Effector memory CD4-positive, alpha-beta T cell (primary cell): ENCODE measurements at regions not wholly inside any gene's neighbourhood (a gene's known extent, or its start where the extent isn't known, plus 50 kb on each side); places are given as distances from the start of the nearest gene placed in this dataset.
"Not testable (repeated sequence)": the region's sequence is repeated elsewhere in the genome, so short reads cannot be mapped to it uniquely, and the experiment has no call there.

Experiments
- DNase-seq, 3 donors: peaks; one replicate each; pipeline ENCODE4 v3.0.0-alpha.2; 2020
- H3K27ac ChIP-seq: 2 replicates; pipeline ENCODE4 v1.7.0; 2013; ENCODE audit warnings: mild to moderate bottlenecking, low read length, moderate library complexity; ENCODE audit not compliant: insufficient read depth, poor library complexity, severe bottlenecking
- H3K27me3 ChIP-seq: replicated peaks from 2 replicates; pipeline ENCODE4 v1.7.0; 2013; ENCODE audit warnings: mild to moderate bottlenecking, low read length; ENCODE audit not compliant: insufficient read depth, control insufficient read depth, poor library complexity, severe bottlenecking
- H3K36me3 ChIP-seq: 2 replicates; pipeline ENCODE4 v1.7.0; 2013; ENCODE audit warnings: mild to moderate bottlenecking, low read length, moderate library complexity; ENCODE audit not compliant: control insufficient read depth, insufficient read depth
- H3K4me1 ChIP-seq: 2 replicates; pipeline ENCODE4 v1.7.0; 2013; ENCODE audit warnings: low read length, mild to moderate bottlenecking; ENCODE audit not compliant: control insufficient read depth, insufficient read depth, poor library complexity, severe bottlenecking
- H3K4me3 ChIP-seq: 2 replicates; pipeline ENCODE4 v1.7.0; 2013; ENCODE audit warnings: low read length, low read depth, mild to moderate bottlenecking; ENCODE audit not compliant: insufficient read depth, poor library complexity, severe bottlenecking
- H3K9me3 ChIP-seq: 2 replicates; pipeline ENCODE4 v1.7.0; 2013; ENCODE audit warnings: mild to moderate bottlenecking, low read length, moderate library complexity; ENCODE audit not compliant: control insufficient read depth

DNA sequence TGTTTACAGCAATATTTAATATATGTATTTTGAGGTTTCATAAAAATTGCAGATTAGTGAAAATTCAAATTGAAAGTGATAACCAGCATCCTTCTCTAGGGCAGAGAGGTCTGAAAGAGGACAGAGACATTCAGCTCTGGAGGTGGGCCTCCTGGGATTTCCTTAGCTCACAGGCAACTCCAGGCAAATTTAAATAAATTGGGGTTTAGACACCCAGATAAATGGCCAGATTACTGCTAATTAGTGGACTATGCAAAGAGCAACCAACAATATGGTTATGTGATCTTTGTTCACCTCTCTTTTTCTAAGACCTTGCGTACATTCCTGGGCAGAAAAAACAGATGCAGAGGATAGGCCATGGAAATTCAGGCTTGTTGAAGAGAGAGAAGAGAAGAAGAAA is 1282.8 kb upstream of the ACVR2A start:
- no peak for DNase-seq
- H3K27ac ChIP-seq: no peak overlapping the region
- no peaks in the 10 kb centered on the region for H3K27me3 ChIP-seq
- no peaks in the 10 kb centered on the region for H3K9me3 ChIP-seq
- H3K36me3 ChIP-seq: no peaks in the 10 kb centered on the region
- no peaks in the 10 kb centered on the region for H3K4me1 ChIP-seq
- no peak overlapping the region for H3K4me3 ChIP-seq

DNA sequence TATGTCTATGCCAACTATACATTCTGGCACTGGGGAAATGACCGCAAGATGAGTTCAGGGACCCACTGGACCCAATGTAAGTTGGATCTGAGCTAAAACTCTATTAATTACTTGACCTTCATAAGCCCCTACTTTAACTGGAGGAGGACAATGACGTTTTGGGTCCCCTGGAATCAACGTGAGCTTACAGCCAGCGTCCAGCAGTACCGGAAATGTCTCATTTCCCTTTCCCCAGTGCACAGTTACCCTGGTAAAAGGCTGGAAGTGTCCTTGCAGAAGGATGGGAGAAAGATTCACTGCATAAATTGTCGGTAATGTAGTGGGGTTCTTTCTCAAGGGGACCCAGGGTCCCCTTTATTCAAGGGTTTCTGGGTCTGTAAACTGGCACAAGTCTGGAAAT is 1297.6 kb upstream of the ACVR2A start:
- H3K27ac ChIP-seq: no peak overlapping the region
- H3K4me3 ChIP-seq: no peak overlapping the region
- no peaks in the 10 kb centered on the region for H3K4me1 ChIP-seq
- no peak for DNase-seq
- no peaks in the 10 kb centered on the region for H3K36me3 ChIP-seq
- H3K9me3 ChIP-seq: no peaks in the 10 kb centered on the region
- no peaks in the 10 kb centered on the region for H3K27me3 ChIP-seq

DNA sequence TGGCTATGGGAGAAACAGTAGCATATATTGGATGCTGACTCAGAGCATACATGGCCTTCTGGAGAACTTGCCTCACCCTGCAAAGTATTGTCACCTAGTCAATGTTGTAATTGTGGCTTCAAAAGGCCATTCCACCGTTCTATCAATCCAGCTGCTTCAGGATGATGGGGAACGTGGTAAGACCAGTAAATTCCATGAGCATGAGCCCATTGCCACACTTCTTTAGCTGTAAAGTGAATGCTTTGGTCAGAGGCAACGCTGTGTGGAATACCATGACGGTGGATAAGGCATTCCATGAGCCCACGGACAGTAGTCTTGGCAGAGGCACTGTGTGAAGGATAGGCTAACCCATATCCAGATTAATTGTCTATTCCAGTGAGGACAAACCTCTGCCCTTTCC is 1300.1 kb upstream of the ACVR2A start:
- Histone ChIP-seq H3K4me3 (no peak overlapping the region), H3K27ac (no peak overlapping the region), H3K4me1 (no peaks in the 10 kb centered on the region), H3K36me3 (no peaks in the 10 kb centered on the region), H3K27me3 (no peaks in the 10 kb centered on the region), H3K9me3 (no peaks in the 10 kb centered on the region)
- no peak for DNase-seq

DNA sequence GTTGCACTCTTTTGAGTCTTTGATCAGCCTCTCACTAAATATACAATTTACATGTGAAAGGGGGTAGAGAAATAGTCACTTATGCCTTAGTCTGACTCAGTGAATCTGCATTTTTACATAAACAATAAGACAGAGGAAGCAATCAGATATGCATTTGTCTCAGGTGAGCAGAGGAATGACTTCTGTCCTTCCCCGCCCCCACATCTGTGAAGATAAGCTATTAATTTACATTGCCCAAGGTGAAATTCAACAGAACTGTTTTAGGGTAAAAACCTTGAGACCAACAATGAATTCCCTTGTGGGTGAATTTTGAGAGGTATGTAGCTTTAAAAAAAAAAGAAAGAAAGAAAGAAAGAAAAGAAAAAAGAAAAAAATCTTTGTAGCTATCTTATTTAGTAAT is 1302.9 kb upstream of the ACVR2A start:
- no peaks in the 10 kb centered on the region for H3K27me3 ChIP-seq
- no peak overlapping the region for H3K27ac ChIP-seq
- no peak overlapping the region for H3K4me3 ChIP-seq
- no peaks in the 10 kb centered on the region for H3K4me1 ChIP-seq
- no peak for DNase-seq
- no peaks in the 10 kb centered on the region for H3K36me3 ChIP-seq
- H3K9me3 ChIP-seq: no peaks in the 10 kb centered on the region

DNA sequence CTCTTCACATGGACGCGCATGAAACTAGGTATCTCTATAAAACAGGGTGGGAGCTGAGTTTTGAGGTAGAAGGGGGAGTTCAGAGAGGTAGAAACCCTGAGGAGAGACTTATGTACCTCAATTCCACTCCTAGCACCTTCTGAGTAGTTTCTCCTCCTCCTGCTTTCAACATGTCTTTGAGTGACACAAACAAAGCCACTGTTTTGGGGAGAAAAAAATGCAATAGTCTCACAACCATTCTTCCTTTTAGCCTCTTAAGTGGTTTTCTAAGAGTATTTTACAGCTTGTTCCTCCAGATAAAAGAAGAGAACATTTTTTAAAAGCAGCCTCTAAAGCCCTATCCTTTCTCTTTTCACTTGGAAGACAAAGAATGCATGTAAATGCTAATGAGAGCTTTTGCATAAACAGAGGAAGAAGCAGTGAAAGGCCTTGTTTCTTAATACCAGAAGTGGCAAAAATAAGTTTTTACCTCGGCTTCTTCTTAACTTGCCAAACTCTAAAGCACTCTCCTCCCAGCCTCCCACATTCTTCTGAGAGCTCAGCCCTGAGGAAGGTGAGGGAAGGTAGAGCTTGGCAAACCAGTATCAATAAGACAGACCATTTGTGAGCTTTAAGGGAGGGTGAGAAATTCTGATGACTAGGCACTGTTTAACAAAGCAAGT is 1304.4 kb upstream of the ACVR2A start:
- H3K27me3 ChIP-seq: no peaks in the 10 kb centered on the region
- no peaks in the 10 kb centered on the region for H3K4me1 ChIP-seq
- no peak for DNase-seq
- no peaks in the 10 kb centered on the region for H3K9me3 ChIP-seq
- no peak overlapping the region for H3K27ac ChIP-seq
- no peak overlapping the region for H3K4me3 ChIP-seq
- H3K36me3 ChIP-seq: no peaks in the 10 kb centered on the region

- not testable (repeated sequence) for DNase-seq
Measured at GRCh38 chr2:146539739-146540138, 1305.1 kb upstream of the ACVR2A start.

DNA sequence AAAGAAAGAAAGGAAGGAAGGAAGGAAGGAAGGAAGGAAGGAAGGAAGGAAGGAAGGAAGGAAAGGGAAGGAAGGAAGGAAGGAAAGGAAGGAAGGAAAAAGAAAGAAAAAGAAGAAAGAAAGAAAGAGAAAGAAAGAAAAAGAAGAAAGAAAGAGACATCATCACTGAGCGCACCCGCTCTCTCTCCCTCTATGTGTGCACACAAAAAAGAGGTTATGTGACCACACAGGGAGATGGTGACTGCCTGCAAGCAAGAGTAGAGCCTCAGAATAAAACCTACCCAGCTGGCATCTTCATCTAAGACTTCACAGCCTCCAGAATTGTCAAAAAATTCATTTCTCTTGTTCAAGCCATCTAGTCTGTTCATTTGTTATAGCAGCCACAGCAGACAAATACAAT is 1307.4 kb upstream of the ACVR2A start:
- DNase-seq: no peak
- no peaks in the 10 kb centered on the region for H3K27me3 ChIP-seq
- no peak overlapping the region for H3K27ac ChIP-seq
- no peaks in the 10 kb centered on the region for H3K36me3 ChIP-seq
- no peaks in the 10 kb centered on the region for H3K4me1 ChIP-seq
- no peaks in the 10 kb centered on the region for H3K9me3 ChIP-seq
- no peak overlapping the region for H3K4me3 ChIP-seq

More at GRCh38 chr2:146539739-146540138, 1305.1 kb upstream of the ACVR2A start:
- H3K4me1 ChIP-seq, H3K9me3 ChIP-seq, H3K36me3 ChIP-seq, H3K27ac ChIP-seq, H3K4me3 ChIP-seq, H3K27me3 ChIP-seq: not testable (repeated sequence)

DNA sequence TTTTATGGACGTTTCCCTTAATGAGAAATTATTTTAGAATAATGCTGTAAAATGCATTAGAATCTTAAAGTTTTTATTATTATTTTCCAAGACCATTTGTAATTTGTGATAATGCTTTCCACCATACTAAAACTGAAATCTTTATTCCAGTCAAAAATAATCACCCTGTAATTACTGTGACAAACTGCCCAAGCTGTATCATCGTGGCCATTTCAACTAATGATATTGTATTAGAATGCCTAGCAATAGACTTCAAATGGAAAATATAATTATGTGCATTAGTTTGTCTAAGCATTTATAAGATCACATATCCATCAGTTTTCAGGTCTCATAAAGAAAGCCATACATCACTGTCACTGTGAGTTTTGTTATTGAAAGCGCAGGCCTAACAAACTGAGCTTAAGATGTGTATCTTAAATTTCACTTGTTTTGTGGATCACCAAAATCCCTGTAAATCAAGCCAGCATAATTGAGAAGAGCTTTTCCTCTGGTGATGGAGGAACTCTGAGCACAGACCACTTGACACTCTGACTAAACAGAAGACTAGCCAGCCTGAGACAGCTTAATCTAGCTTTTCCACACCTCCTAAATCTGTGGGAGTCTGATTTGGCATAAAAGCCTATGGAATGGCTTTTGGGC is 1312.2 kb upstream of the ACVR2A start:
- no peaks in the 10 kb centered on the region for H3K27me3 ChIP-seq
- no peaks in the 10 kb centered on the region for H3K4me1 ChIP-seq
- H3K36me3 ChIP-seq: no peaks in the 10 kb centered on the region
- no peak overlapping the region for H3K4me3 ChIP-seq
- H3K9me3 ChIP-seq: no peaks in the 10 kb centered on the region
- no peak for DNase-seq
- H3K27ac ChIP-seq: no peak overlapping the region

- Histone ChIP-seq H3K36me3 (no peaks in the 10 kb centered on the region), H3K27ac (no peak overlapping the region), H3K4me1 (no peaks in the 10 kb centered on the region), H3K4me3 (no peak overlapping the region), H3K9me3 (no peaks in the 10 kb centered on the region), H3K27me3 (no peaks in the 10 kb centered on the region)
- DNase-seq: no peak
Measured at GRCh38 chr2:146532009-146532408, 1312.8 kb upstream of the ACVR2A start.

GRCh38 chr2:146530886-146531285 is 1313.9 kb upstream of the ACVR2A start:
- no peak overlapping the region for H3K4me3 ChIP-seq
- H3K27ac ChIP-seq: no peak overlapping the region
- no peaks in the 10 kb centered on the region for H3K27me3 ChIP-seq
- H3K4me1 ChIP-seq: no peaks in the 10 kb centered on the region
- no peak for DNase-seq
- no peaks in the 10 kb centered on the region for H3K9me3 ChIP-seq
- no peaks in the 10 kb centered on the region for H3K36me3 ChIP-seq
